Ovary (tissue), 3 donors: ENCODE measurements at regions not wholly inside any gene's neighbourhood (a gene's known extent, or its start where the extent isn't known, plus 50 kb on each side); places are given as distances from the start of the nearest gene placed in this dataset.

Source experiments
- CTCF ChIP-seq, 3 donors: fragments of 450-650 bp in 2 of 3; fragments of 200-600 bp in 1 of 3; IDR thresholded peaks; one replicate each; pipeline versions ENCODE4 v1.5.1 to v1.8.0; 2016 to 2022; ENCODE audit warnings: antibody characterized with exemption in 3 of 3, mild to moderate bottlenecking in 1 of 3
- EP300 ChIP-seq: sonication (generic); formaldehyde crosslinking; IDR thresholded peaks from one replicate; pipeline ENCODE4 v1.6.1; 2017; ENCODE audit warnings: antibody characterized with exemption
- POLR2A ChIP-seq: fragments of 450-650 bp; IDR thresholded peaks from one replicate; pipeline ENCODE4 v1.6.1; 2017; ENCODE audit warnings: antibody characterized with exemption, mild to moderate bottlenecking, moderate library complexity
- donor health status: DM: no; HTN: no; CAD: no.

DNA sequence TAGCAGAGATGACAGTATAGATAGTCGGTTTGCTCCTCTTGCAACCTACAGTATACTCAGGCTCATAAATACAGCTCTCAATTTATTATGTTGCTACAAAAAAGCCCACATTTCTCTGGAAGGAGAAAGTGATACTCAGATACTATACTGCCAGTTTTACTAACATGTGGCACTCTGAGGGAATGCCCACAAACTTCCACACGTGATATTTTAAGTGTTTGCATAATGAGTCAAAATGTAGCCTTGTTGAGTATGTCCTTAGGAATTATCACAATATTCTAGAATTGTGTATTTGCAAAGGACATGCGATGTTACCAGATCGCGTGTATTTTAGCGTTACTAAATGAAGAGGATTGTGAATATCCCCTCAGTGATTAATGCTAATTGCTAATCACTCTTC is 929.1 kb downstream of the STIM2 start:
- TF ChIP-seq CTCF (IDR thresholded peaks at IDR 0.05) (no peak), POLR2A (no peak), EP300 (no peak)
